ENCODE measurements at regions not wholly inside any gene's neighbourhood (a gene's known extent, or its start where the extent isn't known, plus 50 kb on each side); places are given as distances from the start of the nearest gene placed in this dataset.

DNA sequence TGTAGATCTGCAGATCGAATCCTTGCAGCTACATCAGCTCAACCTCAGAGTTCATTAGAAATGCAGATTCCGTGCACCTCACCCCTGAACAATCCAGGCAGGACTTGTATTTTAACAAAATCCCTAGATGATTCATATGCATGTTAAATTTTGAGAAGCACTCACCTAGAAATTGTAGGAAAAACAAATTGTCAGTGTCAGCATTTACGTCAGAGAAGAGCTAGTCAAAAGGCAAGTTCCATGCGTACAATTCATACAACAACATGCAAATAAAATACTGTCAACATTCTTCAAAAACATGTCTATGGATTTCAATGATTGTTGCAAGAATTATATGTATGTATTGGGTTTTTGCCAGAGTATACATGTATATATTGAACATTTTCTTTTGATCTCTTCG is 504.5 kb downstream of the NLGN4X start:
- TF ChIP-seq POLR2A (IDR thresholded peaks at IDR 0.05): no peak
- TF ChIP-seq, protein P1, sequence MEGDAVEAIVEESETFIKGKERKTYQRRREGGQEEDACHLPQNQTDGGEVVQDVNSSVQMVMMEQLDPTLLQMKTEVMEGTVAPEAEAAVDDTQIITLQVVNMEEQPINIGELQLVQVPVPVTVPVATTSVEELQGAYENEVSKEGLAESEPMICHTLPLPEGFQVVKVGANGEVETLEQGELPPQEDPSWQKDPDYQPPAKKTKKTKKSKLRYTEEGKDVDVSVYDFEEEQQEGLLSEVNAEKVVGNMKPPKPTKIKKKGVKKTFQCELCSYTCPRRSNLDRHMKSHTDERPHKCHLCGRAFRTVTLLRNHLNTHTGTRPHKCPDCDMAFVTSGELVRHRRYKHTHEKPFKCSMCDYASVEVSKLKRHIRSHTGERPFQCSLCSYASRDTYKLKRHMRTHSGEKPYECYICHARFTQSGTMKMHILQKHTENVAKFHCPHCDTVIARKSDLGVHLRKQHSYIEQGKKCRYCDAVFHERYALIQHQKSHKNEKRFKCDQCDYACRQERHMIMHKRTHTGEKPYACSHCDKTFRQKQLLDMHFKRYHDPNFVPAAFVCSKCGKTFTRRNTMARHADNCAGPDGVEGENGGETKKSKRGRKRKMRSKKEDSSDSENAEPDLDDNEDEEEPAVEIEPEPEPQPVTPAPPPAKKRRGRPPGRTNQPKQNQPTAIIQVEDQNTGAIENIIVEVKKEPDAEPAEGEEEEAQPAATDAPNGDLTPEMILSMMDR (IDR thresholded peaks at IDR 0.05): no peak
